GM12873 (cell line): ENCODE measurements at regions not wholly inside any gene's neighbourhood (a gene's known extent, or its start where the extent isn't known, plus 50 kb on each side); places are given as distances from the start of the nearest gene placed in this dataset.

Experiments
- CTCF ChIP-seq: IDR thresholded peaks from 2 replicates; pipeline ENCODE4 v1.5.1; 2012; ENCODE audit warnings: low read depth, mild to moderate bottlenecking, moderate library complexity, low read length, control low read depth; ENCODE audit not compliant: insufficient read depth; ENCODE audit errors: missing control alignments

- no peak for TF ChIP-seq CTCF
Observed at GRCh38 chr4:65126200-65126599, 544.1 kb downstream of the EPHA5 start.

- TF ChIP-seq CTCF = no peak
Observed at GRCh38 chr4:65120287-65120686, 550.0 kb downstream of the EPHA5 start.

- no peak for TF ChIP-seq CTCF
Observed at GRCh38 chr4:65102419-65102818, 567.9 kb downstream of the EPHA5 start.

- no peak for TF ChIP-seq CTCF
Observed at GRCh38 chr4:65096630-65097029, 573.7 kb downstream of the EPHA5 start.

- no peak for TF ChIP-seq CTCF
Observed at GRCh38 chr4:65089666-65090065, 580.6 kb downstream of the EPHA5 start.

- no peak for TF ChIP-seq CTCF
Observed at GRCh38 chr4:65083076-65083475, 587.2 kb downstream of the EPHA5 start.

GRCh38 chr4:65071564-65071963 is 598.7 kb downstream of the EPHA5 start:
- TF ChIP-seq CTCF = no peak
